SK-N-SH treated with all-trans-retinoic acid at 6 μM for 48 hours (cell line): ENCODE measurements at regions not wholly inside any gene's neighbourhood (a gene's known extent, or its start where the extent isn't known, plus 50 kb on each side); places are given as distances from the start of the nearest gene placed in this dataset.

ENCODE experiments used
- ATAC-seq: fragments of 200-7000 bp; cut with Tn5 transposase; 3 replicates; pipeline ENCODE4 v1.9.1; 2020; ENCODE audit warnings: mild to moderate bottlenecking, moderate library complexity
- ARNTL ChIP-seq: fragments of 450-650 bp; formaldehyde crosslinking; IDR thresholded peaks from 2 replicates; pipeline ENCODE4 v1.5.0; 2020; ENCODE audit warnings: low read depth, mild to moderate bottlenecking, moderate library complexity, borderline replicate concordance
- BACH2 ChIP-seq: fragments of 250-450 bp; sonication (Bioruptor Pico); IDR thresholded peaks from 2 replicates; pipeline ENCODE4 v1.9.0; 2021; ENCODE audit warnings: mild to moderate bottlenecking, borderline replicate concordance
- CSDC2 ChIP-seq: fragments of 250-450 bp; sonication (Bioruptor Pico); IDR thresholded peaks from 2 replicates; pipeline ENCODE4 v1.5.0; 2020; ENCODE audit warnings: mild to moderate bottlenecking, moderate library complexity
- ESRRG ChIP-seq: fragments of 250-450 bp; sonication (Bioruptor Pico); IDR thresholded peaks from 2 replicates; pipeline ENCODE4 v1.6.1; 2021; ENCODE audit warnings: mild to moderate bottlenecking
- GLIS3 ChIP-seq: fragments of 250-450 bp; sonication (Bioruptor Pico); IDR thresholded peaks from 2 replicates; pipeline ENCODE4 v1.5.0; 2020; ENCODE audit warnings: mild to moderate bottlenecking, moderate library complexity
- ISL1 ChIP-seq: fragments of 250-450 bp; sonication (Bioruptor Pico); IDR thresholded peaks from 2 replicates; pipeline ENCODE4 v2.1.2; 2022; ENCODE audit warnings: mild to moderate bottlenecking, moderate library complexity
- OSR1 ChIP-seq: fragments of 250-450 bp; sonication (Bioruptor Pico); IDR thresholded peaks from 2 replicates; pipeline ENCODE4 v1.8.0; 2022; ENCODE audit warnings: moderate library complexity, mild to moderate bottlenecking, inconsistent platforms
- PPARA ChIP-seq: fragments of 250-450 bp; sonication (Bioruptor Pico); IDR thresholded peaks from 2 replicates; pipeline ENCODE4 v1.5.0; 2020; ENCODE audit warnings: mild to moderate bottlenecking, borderline replicate concordance
- RARB ChIP-seq: fragments of 250-450 bp; sonication (Bioruptor Pico); IDR thresholded peaks from 2 replicates; pipeline ENCODE4 v1.8.0; 2021; ENCODE audit warnings: mild to moderate bottlenecking, moderate library complexity
- SNAI2 ChIP-seq: fragments of 250-450 bp; sonication (Bioruptor Pico); IDR thresholded peaks from 2 replicates; pipeline ENCODE4 v1.5.0; 2020; ENCODE audit warnings: mild to moderate bottlenecking, moderate library complexity
- TCF4 ChIP-seq: fragments of 250-450 bp; sonication (Bioruptor Pico); IDR thresholded peaks from 2 replicates; pipeline ENCODE4 v1.8.0; 2021; ENCODE audit warnings: mild to moderate bottlenecking, moderate library complexity, borderline replicate concordance
- TOX ChIP-seq: fragments of 250-450 bp; sonication (Bioruptor Pico); IDR thresholded peaks from 2 replicates; pipeline ENCODE4 v1.8.0; 2021; ENCODE audit warnings: mild to moderate bottlenecking, moderate library complexity, borderline replicate concordance
- ZC3H10 ChIP-seq: fragments of 250-450 bp; sonication (Bioruptor Pico); IDR thresholded peaks from 2 replicates; pipeline ENCODE4 v1.5.1; 2021; ENCODE audit warnings: mild to moderate bottlenecking, moderate library complexity
- ZFP3 ChIP-seq: fragments of 250-450 bp; sonication (Bioruptor Pico); IDR thresholded peaks from 2 replicates; pipeline ENCODE4 v1.5.0; 2020; ENCODE audit warnings: mild to moderate bottlenecking, moderate library complexity
- ZFP30 ChIP-seq: fragments of 450-650 bp; formaldehyde crosslinking; IDR thresholded peaks from 2 replicates; pipeline ENCODE4 v1.5.0; 2022; ENCODE audit warnings: mild to moderate bottlenecking, moderate library complexity
- ZNF565 ChIP-seq: fragments of 450-650 bp; formaldehyde crosslinking; conservative IDR thresholded peaks from 2 replicates; pipeline ENCODE4 v1.5.0; 2020; ENCODE audit warnings: low read depth, mild to moderate bottlenecking, moderate library complexity
- ZNF70 ChIP-seq: fragments of 450-650 bp; formaldehyde crosslinking; IDR thresholded peaks from 2 replicates; pipeline ENCODE4 v1.5.0; 2020; ENCODE audit warnings: mild to moderate bottlenecking, moderate library complexity
- ZNF8 ChIP-seq: fragments of 450-650 bp; formaldehyde crosslinking; IDR thresholded peaks from 2 replicates; pipeline ENCODE4 v1.5.0; 2020; ENCODE audit warnings: mild to moderate bottlenecking, moderate library complexity
- TF ChIP-seq, protein P1 (sequence below): fragments of 250-450 bp; sonication (Bioruptor Pico); IDR thresholded peaks from 2 replicates; pipeline ENCODE4 v1.5.1; 2021; ENCODE audit warnings: mild to moderate bottlenecking, moderate library complexity
- TF ChIP-seq, protein P2 (sequence below): fragments of 250-450 bp; sonication (Bioruptor Pico); IDR thresholded peaks from 2 replicates; pipeline ENCODE4 v1.8.0; 2021; ENCODE audit warnings: low read depth, mild to moderate bottlenecking, moderate library complexity, borderline replicate concordance
- TF ChIP-seq, protein P3 (sequence below): fragments of 250-450 bp; sonication (Bioruptor Pico); IDR thresholded peaks from 2 replicates; pipeline ENCODE4 v1.5.1; 2020; ENCODE audit warnings: low read depth, mild to moderate bottlenecking, moderate library complexity
- TF ChIP-seq, protein P4 (sequence below): fragments of 250-450 bp; sonication (Bioruptor Pico); IDR thresholded peaks from 2 replicates; pipeline ENCODE4 v1.8.0; 2020; ENCODE audit warnings: mild to moderate bottlenecking, moderate library complexity, borderline replicate concordance
- TF ChIP-seq, protein P5 (sequence below): fragments of 250-450 bp; sonication (Bioruptor Pico); IDR thresholded peaks from 2 replicates; pipeline ENCODE4 v1.5.0; 2020; ENCODE audit warnings: mild to moderate bottlenecking, moderate library complexity

DNA sequence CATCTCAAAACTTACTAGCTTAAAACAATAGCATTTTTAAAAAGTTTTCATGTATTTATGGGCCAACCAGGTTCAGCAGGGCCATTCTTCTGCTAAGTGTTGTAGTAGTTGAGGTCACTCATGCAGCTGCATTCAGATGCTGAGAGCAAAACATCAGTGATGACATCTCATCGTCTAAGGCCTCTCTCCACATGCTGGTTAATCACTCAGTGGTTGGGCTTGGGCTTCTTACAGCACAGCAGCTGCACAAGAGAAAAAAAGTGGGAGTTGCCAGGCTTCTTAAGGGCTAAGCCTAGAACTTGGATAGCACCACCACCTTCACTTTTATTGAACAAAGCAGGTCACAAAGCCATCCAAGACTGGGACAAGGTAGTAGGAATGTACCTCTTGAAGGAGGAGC lies 190.3 kb downstream of the IRS1 start:
- TF ChIP-seq ZNF8 (CRISPR knock-in tag) (no peak), ZNF565 (CRISPR knock-in tag) (no peak), PPARA (no peak), ESRRG (no peak), TOX (CRISPR knock-in tag) (no peak), CSDC2 (CRISPR knock-in tag) (no peak), ZNF70 (CRISPR knock-in tag) (no peak), ZC3H10 (CRISPR knock-in tag) (no peak), ZFP30 (CRISPR knock-in tag) (no peak), SNAI2 (CRISPR knock-in tag) (no peak), TCF4 (no peak), ZFP3 (no peak), RARB (no peak), OSR1 (CRISPR knock-in tag) (no peak), ISL1 (CRISPR knock-in tag) (no peak), BACH2 (CRISPR knock-in tag) (no peak), GLIS3 (CRISPR knock-in tag) (no peak)
- TF ChIP-seq, protein P1, sequence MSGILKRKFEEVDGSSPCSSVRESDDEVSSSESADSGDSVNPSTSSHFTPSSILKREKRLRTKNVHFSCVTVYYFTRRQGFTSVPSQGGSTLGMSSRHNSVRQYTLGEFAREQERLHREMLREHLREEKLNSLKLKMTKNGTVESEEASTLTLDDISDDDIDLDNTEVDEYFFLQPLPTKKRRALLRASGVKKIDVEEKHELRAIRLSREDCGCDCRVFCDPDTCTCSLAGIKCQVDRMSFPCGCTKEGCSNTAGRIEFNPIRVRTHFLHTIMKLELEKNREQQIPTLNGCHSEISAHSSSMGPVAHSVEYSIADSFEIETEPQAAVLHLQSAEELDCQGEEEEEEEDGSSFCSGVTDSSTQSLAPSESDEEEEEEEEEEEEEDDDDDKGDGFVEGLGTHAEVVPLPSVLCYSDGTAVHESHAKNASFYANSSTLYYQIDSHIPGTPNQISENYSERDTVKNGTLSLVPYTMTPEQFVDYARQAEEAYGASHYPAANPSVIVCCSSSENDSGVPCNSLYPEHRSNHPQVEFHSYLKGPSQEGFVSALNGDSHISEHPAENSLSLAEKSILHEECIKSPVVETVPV (CRISPR knock-in tag): no peak
- TF ChIP-seq, protein P2, sequence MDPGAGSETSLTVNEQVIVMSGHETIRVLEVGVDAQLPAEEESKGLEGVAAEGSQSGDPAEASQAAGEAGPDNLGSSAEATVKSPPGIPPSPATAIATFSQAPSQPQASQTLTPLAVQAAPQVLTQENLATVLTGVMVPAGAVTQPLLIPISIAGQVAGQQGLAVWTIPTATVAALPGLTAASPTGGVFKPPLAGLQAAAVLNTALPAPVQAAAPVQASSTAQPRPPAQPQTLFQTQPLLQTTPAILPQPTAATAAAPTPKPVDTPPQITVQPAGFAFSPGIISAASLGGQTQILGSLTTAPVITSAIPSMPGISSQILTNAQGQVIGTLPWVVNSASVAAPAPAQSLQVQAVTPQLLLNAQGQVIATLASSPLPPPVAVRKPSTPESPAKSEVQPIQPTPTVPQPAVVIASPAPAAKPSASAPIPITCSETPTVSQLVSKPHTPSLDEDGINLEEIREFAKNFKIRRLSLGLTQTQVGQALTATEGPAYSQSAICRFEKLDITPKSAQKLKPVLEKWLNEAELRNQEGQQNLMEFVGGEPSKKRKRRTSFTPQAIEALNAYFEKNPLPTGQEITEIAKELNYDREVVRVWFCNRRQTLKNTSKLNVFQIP (CRISPR knock-in tag): no peak
- TF ChIP-seq, protein P3, sequence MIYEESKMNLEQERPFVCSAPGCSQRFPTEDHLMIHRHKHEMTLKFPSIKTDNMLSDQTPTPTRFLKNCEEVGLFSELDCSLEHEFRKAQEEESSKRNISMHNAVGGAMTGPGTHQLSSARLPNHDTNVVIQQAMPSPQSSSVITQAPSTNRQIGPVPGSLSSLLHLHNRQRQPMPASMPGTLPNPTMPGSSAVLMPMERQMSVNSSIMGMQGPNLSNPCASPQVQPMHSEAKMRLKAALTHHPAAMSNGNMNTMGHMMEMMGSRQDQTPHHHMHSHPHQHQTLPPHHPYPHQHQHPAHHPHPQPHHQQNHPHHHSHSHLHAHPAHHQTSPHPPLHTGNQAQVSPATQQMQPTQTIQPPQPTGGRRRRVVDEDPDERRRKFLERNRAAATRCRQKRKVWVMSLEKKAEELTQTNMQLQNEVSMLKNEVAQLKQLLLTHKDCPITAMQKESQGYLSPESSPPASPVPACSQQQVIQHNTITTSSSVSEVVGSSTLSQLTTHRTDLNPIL (CRISPR knock-in tag): no peak
- TF ChIP-seq, all 23 proteins: peak for 0
- ATAC-seq: no peak

DNA sequence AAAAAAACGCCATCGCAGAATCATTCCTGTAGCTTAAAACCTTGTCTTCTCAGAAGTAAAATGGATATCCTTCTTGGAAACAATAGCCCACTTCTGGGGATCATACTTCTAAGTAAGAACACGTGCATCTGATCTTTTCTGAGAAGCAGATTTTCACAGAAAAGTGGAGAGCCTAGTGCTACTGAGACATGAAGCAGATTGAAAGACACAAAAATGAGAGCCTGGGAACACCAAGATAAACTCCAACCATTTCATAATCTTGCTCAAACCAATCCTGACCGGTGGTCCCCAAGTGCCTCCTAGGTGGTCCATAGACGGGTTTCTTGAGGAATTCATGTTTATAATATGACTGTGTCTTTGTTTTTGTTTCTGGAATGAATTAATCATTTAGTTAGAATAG lies 191.2 kb downstream of the IRS1 start:
- TF ChIP-seq PPARA: no peak
- TF ChIP-seq CSDC2 (CRISPR knock-in tag): no peak
- no peak for TF ChIP-seq ZC3H10 (CRISPR knock-in tag)
- TF ChIP-seq ZFP3: no peak
- no peak for TF ChIP-seq RARB
- TF ChIP-seq, all 23 proteins: peak for 0

DNA sequence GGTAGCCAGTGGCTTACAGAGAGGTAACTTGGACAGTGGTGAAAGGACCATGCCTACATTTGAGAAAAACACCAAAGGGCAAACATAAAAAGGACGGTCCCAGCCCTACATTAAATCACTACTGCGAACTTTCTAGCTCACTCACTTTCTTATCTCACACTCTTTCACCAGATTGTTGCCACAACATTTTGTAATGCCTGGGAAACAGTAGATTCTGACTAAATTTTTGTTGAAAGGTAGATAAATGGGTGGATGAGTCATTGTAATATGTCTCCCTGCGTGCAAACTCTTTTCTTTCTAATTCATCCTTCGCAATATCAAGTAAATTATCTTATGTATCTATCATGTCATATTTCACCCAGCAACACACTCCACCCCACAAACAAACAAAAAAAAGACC lies 192.2 kb downstream of the IRS1 start:
- ATAC-seq: no peak; the same call in 1 of the 3 replicates
- TF ChIP-seq ESRRG (no peak), SNAI2 (CRISPR knock-in tag) (no peak), ZNF70 (CRISPR knock-in tag) (no peak), TOX (CRISPR knock-in tag) (peak; percentile 49; the same call in 1 of the 2 replicates)

More for the DNA sequence above, 191.2 kb downstream of the IRS1 start:
- ATAC-seq: no peak

DNA sequence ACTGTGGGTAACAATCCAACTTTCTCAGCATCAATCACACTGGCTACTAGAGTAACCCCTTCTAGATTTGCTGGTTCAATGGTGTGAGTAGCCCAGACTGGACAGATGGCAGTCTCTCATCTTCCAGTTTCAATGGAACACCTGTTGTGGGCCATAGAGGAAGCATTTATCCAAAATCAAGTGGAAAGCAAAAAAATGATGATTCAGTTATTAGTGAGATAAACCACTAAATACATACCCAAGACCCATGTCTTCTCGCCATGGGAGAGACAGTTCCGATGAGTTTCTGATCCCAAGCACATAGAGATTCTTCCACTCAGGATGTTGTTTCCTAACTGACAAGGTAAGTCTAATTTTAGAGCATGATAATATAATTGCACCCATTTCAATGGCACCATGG lies 194.0 kb downstream of the IRS1 start:
- no peak for ATAC-seq
- TF ChIP-seq OSR1 (CRISPR knock-in tag): no peak
- TF ChIP-seq ARNTL: no peak
- no peak for TF ChIP-seq GLIS3 (CRISPR knock-in tag)
- no peak for TF ChIP-seq ZNF70 (CRISPR knock-in tag)
- TF ChIP-seq, protein P3 (CRISPR knock-in tag): no peak
- TF ChIP-seq, protein P4, sequence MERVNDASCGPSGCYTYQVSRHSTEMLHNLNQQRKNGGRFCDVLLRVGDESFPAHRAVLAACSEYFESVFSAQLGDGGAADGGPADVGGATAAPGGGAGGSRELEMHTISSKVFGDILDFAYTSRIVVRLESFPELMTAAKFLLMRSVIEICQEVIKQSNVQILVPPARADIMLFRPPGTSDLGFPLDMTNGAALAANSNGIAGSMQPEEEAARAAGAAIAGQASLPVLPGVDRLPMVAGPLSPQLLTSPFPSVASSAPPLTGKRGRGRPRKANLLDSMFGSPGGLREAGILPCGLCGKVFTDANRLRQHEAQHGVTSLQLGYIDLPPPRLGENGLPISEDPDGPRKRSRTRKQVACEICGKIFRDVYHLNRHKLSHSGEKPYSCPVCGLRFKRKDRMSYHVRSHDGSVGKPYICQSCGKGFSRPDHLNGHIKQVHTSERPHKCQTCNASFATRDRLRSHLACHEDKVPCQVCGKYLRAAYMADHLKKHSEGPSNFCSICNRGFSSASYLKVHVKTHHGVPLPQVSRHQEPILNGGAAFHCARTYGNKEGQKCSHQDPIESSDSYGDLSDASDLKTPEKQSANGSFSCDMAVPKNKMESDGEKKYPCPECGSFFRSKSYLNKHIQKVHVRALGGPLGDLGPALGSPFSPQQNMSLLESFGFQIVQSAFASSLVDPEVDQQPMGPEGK (CRISPR knock-in tag): no peak
- TF ChIP-seq, protein P1 (CRISPR knock-in tag): no peak
- no peak for TF ChIP-seq ESRRG
- TF ChIP-seq BACH2 (CRISPR knock-in tag): no peak
- TF ChIP-seq RARB: no peak
- no peak for TF ChIP-seq ZNF8 (CRISPR knock-in tag)
- TF ChIP-seq, protein P5, sequence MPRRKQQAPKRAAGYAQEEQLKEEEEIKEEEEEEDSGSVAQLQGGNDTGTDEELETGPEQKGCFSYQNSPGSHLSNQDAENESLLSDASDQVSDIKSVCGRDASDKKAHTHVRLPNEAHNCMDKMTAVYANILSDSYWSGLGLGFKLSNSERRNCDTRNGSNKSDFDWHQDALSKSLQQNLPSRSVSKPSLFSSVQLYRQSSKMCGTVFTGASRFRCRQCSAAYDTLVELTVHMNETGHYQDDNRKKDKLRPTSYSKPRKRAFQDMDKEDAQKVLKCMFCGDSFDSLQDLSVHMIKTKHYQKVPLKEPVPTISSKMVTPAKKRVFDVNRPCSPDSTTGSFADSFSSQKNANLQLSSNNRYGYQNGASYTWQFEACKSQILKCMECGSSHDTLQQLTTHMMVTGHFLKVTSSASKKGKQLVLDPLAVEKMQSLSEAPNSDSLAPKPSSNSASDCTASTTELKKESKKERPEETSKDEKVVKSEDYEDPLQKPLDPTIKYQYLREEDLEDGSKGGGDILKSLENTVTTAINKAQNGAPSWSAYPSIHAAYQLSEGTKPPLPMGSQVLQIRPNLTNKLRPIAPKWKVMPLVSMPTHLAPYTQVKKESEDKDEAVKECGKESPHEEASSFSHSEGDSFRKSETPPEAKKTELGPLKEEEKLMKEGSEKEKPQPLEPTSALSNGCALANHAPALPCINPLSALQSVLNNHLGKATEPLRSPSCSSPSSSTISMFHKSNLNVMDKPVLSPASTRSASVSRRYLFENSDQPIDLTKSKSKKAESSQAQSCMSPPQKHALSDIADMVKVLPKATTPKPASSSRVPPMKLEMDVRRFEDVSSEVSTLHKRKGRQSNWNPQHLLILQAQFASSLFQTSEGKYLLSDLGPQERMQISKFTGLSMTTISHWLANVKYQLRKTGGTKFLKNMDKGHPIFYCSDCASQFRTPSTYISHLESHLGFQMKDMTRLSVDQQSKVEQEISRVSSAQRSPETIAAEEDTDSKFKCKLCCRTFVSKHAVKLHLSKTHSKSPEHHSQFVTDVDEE (CRISPR knock-in tag): no peak
- no peak for TF ChIP-seq ZNF565 (CRISPR knock-in tag)
- TF ChIP-seq ZFP30 (CRISPR knock-in tag): no peak
- no peak for TF ChIP-seq PPARA
- TF ChIP-seq ISL1 (CRISPR knock-in tag): no peak
- no peak for TF ChIP-seq TOX (CRISPR knock-in tag)
